Naive thymus-derived CD8-positive, alpha-beta T cell (primary cell): ENCODE measurements at regions not wholly inside any gene's neighbourhood (a gene's known extent, or its start where the extent isn't known, plus 50 kb on each side); places are given as distances from the start of the nearest gene placed in this dataset.

Experiments used
- ATAC-seq, 2 donors: fragments of 150-1000 bp; cut with Tn5 transposase in 1 of 2; sonication (Bioruptor Pico), chemical (Tn5 transposase) in 1 of 2; 1 replicate in 1 of 2; 2 replicates in 1 of 2; pipeline ENCODE4 v1.10.0; 2021; ENCODE audit warnings: mild to moderate bottlenecking in 2 of 2, moderate library complexity in 2 of 2
- POLR2A ChIA-PET: fragments of 350-600 bp; sonication (Branson Sonifier 250); formaldehyde crosslinking; loops from one replicate; lab custom pipeline; 2021; ENCODE audit warnings: antibody characterized with exemption; lab: Charles Lee
- DNase-seq, 10 donors: peaks; one replicate each; pipeline versions ENCODE4 v3.0.0 to v3.0.0-alpha.2; 2020 to 2022
- H3K27ac Mint-ChIP-seq, 10 donors: one replicate each; pipeline ENCODE4 v1.8.0; 2020 to 2022; ENCODE audit warnings: mild to moderate bottlenecking in 10 of 10, mixed read lengths in 10 of 10, moderate library complexity in 4 of 10, inconsistent platforms in 1 of 10
- H3K27me3 Mint-ChIP-seq, 5 donors: one replicate each; pipeline ENCODE4 v1.8.0; 2021 to 2022; ENCODE audit warnings: mixed read lengths in 5 of 5
- H3K36me3 Mint-ChIP-seq, 3 donors: one replicate each; pipeline ENCODE4 v1.8.0; 2020 to 2022; ENCODE audit warnings: mixed read lengths in 3 of 3, mild to moderate bottlenecking in 2 of 3, inconsistent platforms in 1 of 3
- H3K4me1 Mint-ChIP-seq, 4 donors: one replicate each; pipeline ENCODE4 v1.8.0; 2021 to 2022; ENCODE audit warnings: mixed read lengths in 4 of 4
- H3K4me3 Mint-ChIP-seq, 10 donors: one replicate each; pipeline ENCODE4 v1.8.0; 2020 to 2022; ENCODE audit warnings: mild to moderate bottlenecking in 10 of 10, mixed read lengths in 10 of 10, moderate library complexity in 6 of 10, inconsistent platforms in 1 of 10
- H3K9me3 Mint-ChIP-seq, 9 donors: one replicate each; pipeline ENCODE4 v1.8.0; 2020 to 2022; ENCODE audit warnings: mixed read lengths in 9 of 9, mild to moderate bottlenecking in 3 of 9, inconsistent platforms in 1 of 9, moderate library complexity in 1 of 9

DNA sequence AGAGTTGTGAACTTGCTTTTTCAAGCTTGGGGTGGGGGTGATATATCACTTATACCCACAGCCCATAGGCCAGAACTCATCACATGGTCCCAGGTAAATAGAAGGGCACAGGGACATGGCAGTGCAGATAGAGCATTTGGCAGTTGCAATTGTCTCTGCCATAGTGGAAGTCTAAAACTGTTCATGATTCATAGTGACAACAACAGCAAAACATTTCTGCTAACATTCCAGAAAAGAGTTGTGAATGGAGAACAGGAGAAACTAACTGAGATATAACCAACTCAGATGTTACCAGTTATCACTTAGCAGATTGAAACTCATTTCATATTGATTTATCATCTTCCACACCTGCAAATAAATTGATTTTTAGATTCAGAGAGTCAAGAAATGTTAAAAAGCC, 278.6 kb upstream of the KYNU start:
- H3K27ac Mint-ChIP-seq, result no peak overlapping the region
- H3K9me3 Mint-ChIP-seq, result peaks cover 0 to 2% (median 0%) of the 10 kb centered on the region in 9 donors
- POLR2A ChIA-PET, result no interaction called here
- no peak overlapping the region for H3K4me3 Mint-ChIP-seq
- H3K27me3 Mint-ChIP-seq, result no peaks in the 10 kb centered on the region
- H3K4me1 Mint-ChIP-seq, result no peaks in the 10 kb centered on the region
- DNase-seq, result no peak
- H3K36me3 Mint-ChIP-seq, result no peaks in the 10 kb centered on the region
- no peak for ATAC-seq

DNA sequence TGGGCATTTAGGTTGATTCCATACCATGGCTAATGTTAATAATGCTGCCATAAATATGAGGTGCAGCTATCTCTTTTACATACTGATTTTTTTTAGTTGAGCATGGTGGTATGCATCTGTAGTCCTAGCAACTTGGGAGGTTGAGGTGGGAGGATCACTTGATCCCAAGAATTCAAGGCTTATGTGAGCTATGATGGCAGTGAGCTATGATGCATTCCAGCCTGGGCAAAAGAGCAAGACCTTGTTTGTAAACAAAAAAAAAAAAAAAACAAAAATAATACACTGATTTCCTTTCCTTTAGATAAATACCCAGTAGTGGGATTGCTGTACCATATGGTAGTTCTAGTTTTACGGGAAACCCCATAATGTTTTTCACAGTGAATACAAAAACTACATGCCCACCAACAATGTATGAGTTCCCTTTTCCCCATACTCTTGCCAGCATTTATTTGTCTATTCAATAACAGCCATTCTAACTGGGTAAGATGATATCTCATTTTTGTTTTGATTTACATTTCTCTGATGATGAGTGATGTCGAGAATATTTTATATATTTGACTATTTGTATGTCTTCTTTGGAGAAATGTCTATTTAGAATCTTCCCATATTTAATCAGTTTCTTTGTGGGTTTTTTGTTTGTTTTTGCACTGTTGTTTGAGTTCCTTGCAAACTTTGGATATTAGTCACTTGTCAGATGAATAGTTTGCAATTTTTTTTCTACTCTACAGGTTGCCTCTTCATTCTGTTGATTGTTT, 281.0 kb upstream of the KYNU start:
- no peak for DNase-seq
- POLR2A ChIA-PET, result no interaction called here
- H3K36me3 Mint-ChIP-seq, result no peaks in the 10 kb centered on the region
- H3K27me3 Mint-ChIP-seq, result no peaks in the 10 kb centered on the region
- no peak overlapping the region for H3K27ac Mint-ChIP-seq
- no peaks in the 10 kb centered on the region for H3K4me1 Mint-ChIP-seq
- ATAC-seq, result no peak
- H3K4me3 Mint-ChIP-seq, result no peak overlapping the region
- H3K9me3 Mint-ChIP-seq, result peaks cover 0 to 2% (median 0%) of the 10 kb centered on the region in 9 donors

DNA sequence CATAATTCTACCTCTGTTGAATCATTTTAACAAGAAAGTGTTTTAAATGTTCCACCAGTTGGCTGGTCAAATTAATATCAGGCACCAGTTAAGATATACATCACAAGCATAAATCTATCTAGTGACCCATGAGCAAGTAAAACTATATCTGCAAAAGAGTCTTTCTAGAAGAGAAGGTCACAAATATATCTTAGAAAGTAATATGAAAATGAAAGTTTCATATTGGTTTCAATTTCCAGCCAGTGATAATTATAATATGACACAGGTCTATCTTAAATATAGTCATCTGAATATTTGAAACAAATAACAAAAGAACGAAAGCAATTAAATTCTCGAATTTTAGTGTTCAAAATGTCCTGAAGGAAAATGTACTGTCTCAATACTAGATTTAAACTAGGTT, 282.5 kb upstream of the KYNU start:
- H3K4me3 Mint-ChIP-seq, result no peak overlapping the region
- no peaks in the 10 kb centered on the region for H3K4me1 Mint-ChIP-seq
- POLR2A ChIA-PET, result no interaction called here
- H3K27me3 Mint-ChIP-seq, result no peaks in the 10 kb centered on the region
- no peak overlapping the region for H3K27ac Mint-ChIP-seq
- H3K9me3 Mint-ChIP-seq, result peaks cover 0 to 2% (median 0%) of the 10 kb centered on the region in 9 donors
- DNase-seq (no peak), ATAC-seq (no peak)
- H3K36me3 Mint-ChIP-seq, result no peaks in the 10 kb centered on the region

DNA sequence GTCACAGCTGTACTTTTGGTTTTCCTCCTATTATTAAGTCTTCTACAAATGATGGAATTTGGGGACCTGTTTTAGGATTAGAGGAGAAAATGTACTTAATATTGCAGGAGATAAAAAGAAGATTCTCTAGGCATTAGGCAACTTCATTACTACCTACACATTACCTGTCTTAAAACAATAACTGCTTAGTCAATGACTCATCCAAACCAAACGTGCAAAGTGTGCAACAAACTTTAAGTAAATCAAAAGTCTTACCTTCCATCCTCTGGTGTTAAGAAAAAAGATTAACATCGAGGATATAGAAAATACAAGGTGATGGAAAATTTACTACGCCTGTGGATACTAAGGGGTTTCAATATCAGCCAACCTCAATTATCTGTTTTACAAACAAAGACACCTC, 285.3 kb upstream of the KYNU start:
- POLR2A ChIA-PET, result no interaction called here
- no peak overlapping the region for H3K4me3 Mint-ChIP-seq
- DNase-seq, result no peak
- no peaks in the 10 kb centered on the region for H3K27me3 Mint-ChIP-seq
- H3K27ac Mint-ChIP-seq, result no peak overlapping the region
- H3K36me3 Mint-ChIP-seq, result no peaks in the 10 kb centered on the region
- ATAC-seq, result no peak
- peaks cover 0 to 4% (median 0%) of the 10 kb centered on the region in 9 donors for H3K9me3 Mint-ChIP-seq
- H3K4me1 Mint-ChIP-seq, result no peaks in the 10 kb centered on the region

DNA sequence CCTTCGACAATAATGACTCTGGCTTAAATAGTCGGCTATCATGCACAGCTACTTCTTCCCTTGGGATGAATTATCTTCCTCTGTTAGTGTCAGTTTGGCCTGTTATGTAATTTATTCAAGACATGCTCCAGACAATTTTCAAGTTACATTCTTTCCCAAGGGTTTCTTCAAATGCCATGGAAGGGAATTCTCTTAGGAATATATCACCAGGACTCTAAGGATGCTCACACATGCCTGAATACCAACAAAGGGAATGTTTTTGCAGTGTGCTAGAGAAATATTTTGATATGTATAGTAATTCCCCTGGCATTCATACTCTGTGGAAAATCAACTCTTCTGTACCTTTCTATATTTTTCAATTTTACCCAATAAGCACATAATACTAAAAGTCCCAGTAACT, 286.0 kb upstream of the KYNU start:
- Mint-ChIP-seq H3K4me1 (no peaks in the 10 kb centered on the region), H3K27me3 (no peaks in the 10 kb centered on the region), H3K27ac (no peak overlapping the region), H3K9me3 (peaks cover 0 to 5% (median 0%) of the 10 kb centered on the region in 9 donors), H3K36me3 (no peaks in the 10 kb centered on the region), H3K4me3 (no peak overlapping the region)
- POLR2A ChIA-PET, result no interaction called here
- DNase-seq (no peak), ATAC-seq (no peak)

DNA sequence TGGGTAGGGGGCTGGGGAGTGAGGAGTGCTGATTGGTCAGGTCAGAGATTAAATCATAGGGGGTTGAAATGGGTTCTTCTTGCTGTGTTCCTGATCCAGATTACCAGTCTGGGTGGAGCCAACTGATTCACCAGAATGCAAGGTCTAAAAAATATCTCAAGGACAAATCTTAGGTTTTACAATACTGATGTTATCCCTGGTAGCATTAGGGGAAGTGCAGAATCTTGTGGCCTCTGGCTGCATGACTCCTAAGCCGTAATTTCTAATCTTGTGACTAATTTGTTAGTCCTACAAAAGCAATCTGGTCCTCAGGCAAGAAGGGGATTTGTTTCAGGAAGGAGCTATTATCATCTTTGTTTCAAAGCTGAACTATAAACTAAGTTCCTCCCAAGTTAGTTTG, 289.2 kb upstream of the KYNU start:
- Mint-ChIP-seq H3K4me1 (no peaks in the 10 kb centered on the region), H3K36me3 (no peaks in the 10 kb centered on the region), H3K4me3 (no peak overlapping the region), H3K27me3 (no peaks in the 10 kb centered on the region), H3K9me3 (peaks cover 0 to 5% (median 3%) of the 10 kb centered on the region in 9 donors), H3K27ac (no peak overlapping the region)
- ATAC-seq (no peak), DNase-seq (no peak)
- POLR2A ChIA-PET, result no interaction called here

DNA sequence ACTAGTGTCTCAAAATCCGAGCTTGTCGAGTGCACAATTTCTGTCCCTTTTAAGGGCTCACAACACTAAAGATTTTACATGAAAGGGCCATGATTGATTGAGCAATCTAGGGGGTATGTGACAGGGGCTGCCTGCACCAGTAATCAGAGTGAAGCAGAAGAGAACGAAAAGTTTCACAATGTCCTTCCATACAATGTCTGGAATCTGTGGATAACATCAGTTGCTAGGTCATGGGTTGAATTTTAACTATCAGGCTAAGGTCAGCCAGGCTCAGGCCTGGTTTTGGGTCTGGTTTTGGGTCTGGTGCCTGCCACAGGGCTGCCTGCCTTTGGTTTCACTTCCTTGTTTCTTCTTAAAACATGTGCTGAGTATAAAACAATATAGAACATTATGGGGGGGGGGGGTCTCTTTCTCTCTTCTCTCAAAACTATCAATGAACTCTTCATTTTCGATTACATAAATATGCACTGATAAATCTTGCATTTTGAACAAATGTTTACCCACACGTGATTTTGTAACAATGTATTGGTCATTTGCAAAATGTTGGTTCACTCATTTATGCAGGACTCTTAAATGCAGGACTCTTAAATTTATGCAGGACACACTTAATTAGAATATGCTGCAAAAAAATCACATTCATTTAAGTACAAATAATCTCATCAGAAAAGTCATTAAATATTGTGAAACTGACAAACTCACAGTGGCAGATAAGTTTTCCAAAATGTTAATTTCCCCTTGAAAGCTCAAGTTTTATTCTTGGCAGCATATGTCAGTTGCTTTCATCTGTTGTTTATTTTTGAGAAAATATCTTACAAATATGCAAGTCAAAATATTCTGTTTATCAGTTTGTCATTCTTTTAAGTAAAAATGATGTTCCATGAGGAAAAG, 290.5 kb upstream of the KYNU start:
- no peak overlapping the region for H3K27ac Mint-ChIP-seq
- no peak for DNase-seq

DNA sequence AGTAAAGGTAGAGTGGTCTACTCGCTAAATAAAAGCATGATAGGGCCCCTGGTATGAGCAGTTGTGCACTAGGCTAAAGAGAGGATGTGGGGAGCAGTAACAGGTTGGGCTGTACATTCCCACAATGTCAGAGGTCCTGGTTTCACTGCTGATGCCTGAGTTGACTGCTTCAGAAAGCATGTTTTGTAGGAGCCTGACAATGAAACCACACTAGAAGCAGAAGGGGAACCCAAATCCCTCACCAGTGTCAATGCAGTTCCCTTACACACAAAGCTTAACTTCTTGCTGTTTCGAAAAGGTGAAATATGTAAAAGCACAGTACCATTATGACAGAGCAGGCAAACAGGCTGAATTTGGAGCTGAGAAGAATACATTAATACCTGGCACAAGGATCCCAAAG, 291.7 kb upstream of the KYNU start:
- H3K9me3 Mint-ChIP-seq, result peaks cover 0 to 10% (median 4%) of the 10 kb centered on the region in 9 donors
- no peak overlapping the region for H3K4me3 Mint-ChIP-seq
- H3K4me1 Mint-ChIP-seq, result no peaks in the 10 kb centered on the region
- DNase-seq (no peak), ATAC-seq (no peak)
- POLR2A ChIA-PET, result no interaction called here
- H3K27ac Mint-ChIP-seq, result no peak overlapping the region
- H3K27me3 Mint-ChIP-seq, result no peaks in the 10 kb centered on the region
- H3K36me3 Mint-ChIP-seq, result no peaks in the 10 kb centered on the region

More for the DNA sequence above, 290.5 kb upstream of the KYNU start:
- POLR2A ChIA-PET, result no interaction called here
- Mint-ChIP-seq H3K4me1 (no peaks in the 10 kb centered on the region), H3K36me3 (no peaks in the 10 kb centered on the region), H3K4me3 (no peak overlapping the region), H3K9me3 (peaks cover 0 to 10% (median 4%) of the 10 kb centered on the region in 9 donors), H3K27me3 (no peaks in the 10 kb centered on the region)
- ATAC-seq, result no peak

DNA sequence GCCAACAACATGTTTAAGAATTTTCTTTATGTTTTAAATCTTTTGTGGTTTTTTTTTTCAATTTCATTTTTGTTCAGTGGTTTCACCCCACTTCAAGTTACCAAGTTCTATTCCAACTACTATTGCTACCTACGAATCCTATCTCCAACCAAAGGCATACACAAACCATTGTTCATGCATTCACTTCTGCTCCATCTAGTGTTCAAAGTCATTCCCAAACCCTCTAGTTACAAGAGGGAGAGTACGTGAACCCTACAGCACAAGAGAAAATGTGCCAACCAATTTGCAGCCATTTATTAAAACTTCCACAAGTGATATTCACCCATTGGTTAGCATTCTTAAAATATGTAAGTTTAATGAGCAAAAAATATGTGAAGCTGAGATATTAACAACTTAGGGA, 295.1 kb upstream of the KYNU start:
- no peaks in the 10 kb centered on the region for H3K4me1 Mint-ChIP-seq
- POLR2A ChIA-PET, result no interaction called here
- DNase-seq, result no peak
- H3K4me3 Mint-ChIP-seq, result no peak overlapping the region
- ATAC-seq, result no peak
- H3K36me3 Mint-ChIP-seq, result no peaks in the 10 kb centered on the region
- H3K27me3 Mint-ChIP-seq, result no peaks in the 10 kb centered on the region
- H3K9me3 Mint-ChIP-seq, result peaks cover 0 to 10% (median 4%) of the 10 kb centered on the region in 9 donors
- H3K27ac Mint-ChIP-seq, result no peak overlapping the region

DNA sequence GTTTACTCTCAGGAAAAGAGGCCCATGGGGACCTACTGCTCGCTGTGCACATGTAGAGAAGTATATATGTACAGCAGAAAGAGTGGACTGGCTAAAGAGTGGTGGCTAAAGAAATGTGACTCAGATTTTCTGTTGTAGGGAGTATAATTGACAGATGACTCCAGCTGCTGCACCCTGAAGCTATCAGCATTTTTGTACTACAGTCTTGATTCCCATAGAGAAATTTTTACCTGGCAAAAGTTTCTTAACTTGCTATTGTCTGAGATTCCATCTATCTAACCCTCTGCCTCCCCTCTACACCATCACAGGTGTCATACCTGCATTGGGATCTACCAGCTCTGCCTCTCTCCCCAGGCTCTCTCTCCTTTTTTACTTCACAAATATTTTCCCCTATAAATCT, 296.0 kb upstream of the KYNU start:
- Mint-ChIP-seq H3K27ac (peak overlapping the region in 1 of 10 donors; percentile 8), H3K27me3 (no peaks in the 10 kb centered on the region), H3K4me1 (no peaks in the 10 kb centered on the region), H3K4me3 (no peak overlapping the region), H3K9me3 (peaks cover 0 to 10% (median 4%) of the 10 kb centered on the region in 9 donors), H3K36me3 (no peaks in the 10 kb centered on the region)
- no peak for ATAC-seq
- POLR2A ChIA-PET, result no interaction called here
- DNase-seq, result no peak

DNA sequence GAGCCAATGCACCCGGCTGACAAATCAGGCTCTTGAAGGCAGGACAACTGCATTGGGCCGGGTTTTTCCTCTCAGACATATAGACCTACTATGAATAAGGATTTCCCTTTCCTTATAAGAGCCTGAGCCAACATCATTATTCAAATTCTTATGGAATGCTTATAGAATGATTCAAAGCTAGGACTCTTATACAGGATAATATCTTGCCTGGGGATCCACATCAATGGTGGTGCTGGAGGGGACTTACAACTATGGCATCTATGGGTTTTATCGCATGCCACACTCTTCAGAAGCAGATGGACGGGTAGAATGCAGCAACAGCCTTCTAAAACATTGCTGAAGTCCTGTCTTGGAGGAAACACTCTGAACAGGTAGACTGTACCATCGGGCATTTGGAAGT, 296.8 kb upstream of the KYNU start:
- ATAC-seq (no peak), DNase-seq (no peak)
- Mint-ChIP-seq H3K9me3 (peaks cover 0 to 10% (median 4%) of the 10 kb centered on the region in 9 donors), H3K36me3 (no peaks in the 10 kb centered on the region), H3K4me3 (no peak overlapping the region), H3K4me1 (no peaks in the 10 kb centered on the region), H3K27ac (no peak overlapping the region), H3K27me3 (no peaks in the 10 kb centered on the region)
- POLR2A ChIA-PET, result no interaction called here

DNA sequence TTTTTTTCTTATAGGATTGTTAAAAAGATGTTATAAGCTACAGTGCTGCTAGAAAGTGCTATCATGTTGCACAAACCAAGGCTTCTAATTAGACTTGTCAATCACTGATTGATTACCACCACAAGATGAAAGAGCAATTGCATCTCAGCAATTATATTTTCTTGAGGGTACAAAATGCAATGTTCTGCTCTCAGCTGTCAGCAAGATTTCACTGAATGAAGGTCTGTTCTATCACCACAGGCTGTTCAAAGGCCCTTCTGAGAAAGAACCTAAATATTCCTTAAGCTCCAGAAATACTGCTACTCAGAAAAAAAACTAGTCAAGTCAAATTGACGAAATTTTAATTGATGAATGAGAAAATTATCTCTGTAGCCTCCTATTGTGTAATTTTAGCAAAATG, 301.9 kb upstream of the KYNU start:
- POLR2A ChIA-PET, result no interaction called here
- no peak overlapping the region for H3K27ac Mint-ChIP-seq

DNA sequence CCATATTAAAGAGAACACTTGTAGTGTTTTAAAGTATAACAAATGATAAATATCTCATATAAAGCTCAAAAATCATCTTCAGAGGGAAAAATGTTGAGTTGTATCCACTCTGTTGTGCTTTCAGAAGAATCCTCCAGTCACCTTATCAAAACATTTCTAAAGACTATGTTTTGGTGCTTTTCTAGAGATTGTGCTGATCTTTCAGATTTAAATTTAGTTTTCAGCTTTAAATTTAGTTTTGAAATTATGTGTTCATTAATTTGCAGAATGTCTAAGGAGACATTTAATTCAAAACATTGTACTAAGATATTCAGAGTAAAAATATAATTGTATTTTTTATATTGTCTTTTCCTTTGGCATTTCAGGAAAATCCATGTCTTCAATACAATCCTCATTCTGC, 303.1 kb upstream of the KYNU start:
- no peak for DNase-seq
- H3K27ac Mint-ChIP-seq, result no peak overlapping the region
- H3K36me3 Mint-ChIP-seq, result no peaks in the 10 kb centered on the region
- H3K4me1 Mint-ChIP-seq, result no peaks in the 10 kb centered on the region
- H3K4me3 Mint-ChIP-seq, result no peak overlapping the region
- no peak for ATAC-seq
- H3K9me3 Mint-ChIP-seq, result peaks cover 0 to 19% (median 2%) of the 10 kb centered on the region in 9 donors
- H3K27me3 Mint-ChIP-seq, result peaks cover 0 to 5% (median 0%) of the 10 kb centered on the region in 5 donors
- POLR2A ChIA-PET, result no interaction called here

More for the DNA sequence above, 301.9 kb upstream of the KYNU start:
- H3K9me3 Mint-ChIP-seq, result peaks cover 0 to 19% (median 2%) of the 10 kb centered on the region in 9 donors
- no peak for DNase-seq
- H3K4me1 Mint-ChIP-seq, result no peaks in the 10 kb centered on the region
- no peak for ATAC-seq
- no peaks in the 10 kb centered on the region for H3K36me3 Mint-ChIP-seq
- no peak overlapping the region for H3K4me3 Mint-ChIP-seq
- peaks cover 0 to 5% (median 0%) of the 10 kb centered on the region in 5 donors for H3K27me3 Mint-ChIP-seq
